ENCODE measurements at regions not wholly inside any gene's neighbourhood (a gene's known extent, or its start where the extent isn't known, plus 50 kb on each side); places are given as distances from the start of the nearest gene placed in this dataset.

DNA sequence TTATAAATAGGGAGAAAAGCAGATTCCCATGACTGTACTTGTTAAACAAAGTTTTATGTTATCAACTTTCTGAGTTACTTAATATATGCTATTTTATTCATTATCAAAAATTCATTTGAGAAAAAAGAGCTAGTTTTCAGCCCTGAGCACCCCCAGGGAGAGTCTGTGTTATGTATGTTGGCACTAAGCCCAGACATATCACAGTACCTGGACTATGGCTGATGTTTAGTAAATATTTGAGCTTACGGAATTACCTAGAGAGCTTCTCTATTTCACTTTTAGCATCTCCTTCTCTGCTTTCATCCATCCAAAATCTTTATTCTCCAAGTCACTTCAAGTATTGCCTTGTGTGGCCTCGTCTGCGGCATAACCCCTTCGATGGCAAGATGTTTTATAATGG lies 225.9 kb upstream of the PCSK5 start:
- Histone ChIP-seq H3K36me3 (ENCODE audit: control insufficient read depth, insufficient read depth, low read length) (no peaks in the 10 kb centered on the region), H2BK15ac (ENCODE audit: low read depth, low read length) (no peak overlapping the region), H3K9me3 (ENCODE audit: control insufficient read depth, insufficient read depth, low read length) (no peaks in the 10 kb centered on the region), H3K79me1 (ENCODE audit: low read depth in 1 of 2, low read length in 2 of 2) (no peaks in the 10 kb centered on the region), H3K4me2 (ENCODE audit: low read depth, low read length) (no peak overlapping the region), H3K23ac (ENCODE audit: low read depth, low read length) (no peak overlapping the region), H4K5ac (ENCODE audit: low read depth, low read length) (no peak overlapping the region), H2BK120ac (ENCODE audit: low read depth, low read length) (no peak overlapping the region), H3K27me3 (ENCODE audit: control insufficient read depth, insufficient read depth, low read length) (no peaks in the 10 kb centered on the region), H3K4me1 (ENCODE audit: control insufficient read depth, insufficient read depth, low read length) (no peaks in the 10 kb centered on the region), H3K14ac (replicated peaks; ENCODE audit: low read depth, low read length) (no peak overlapping the region), H4K91ac (ENCODE audit: insufficient read depth, low read depth, low read length) (no peak overlapping the region), H2BK20ac (ENCODE audit: low read depth, low read length) (no peak overlapping the region), H3K9ac (ENCODE audit: low read depth, low read length) (no peak overlapping the region), H2BK5ac (ENCODE audit: low read depth, low read length, poor library complexity, severe bottlenecking) (no peak overlapping the region), H3K27ac (ENCODE audit: insufficient read depth, low read length) (no peak overlapping the region), H2AFZ (replicated peaks; ENCODE audit: low read length, poor library complexity) (no peak overlapping the region), H2AK5ac (ENCODE audit: low read depth, low read length) (no peak overlapping the region), H4K20me1 (ENCODE audit: insufficient read depth, low read length) (no peaks in the 10 kb centered on the region), H3K4ac (ENCODE audit: low read depth, low read length) (no peak overlapping the region), H3K18ac (ENCODE audit: low read depth, low read length) (no peak overlapping the region), H3K4me3 (ENCODE audit: insufficient read depth, low read depth, low read length) (no peak overlapping the region), H2AK9ac (replicated peaks; ENCODE audit: low read depth, low read length, poor library complexity) (no peak overlapping the region), H3K9me1 (ENCODE audit: insufficient read depth, low read length) (no peaks in the 10 kb centered on the region), H3K56ac (ENCODE audit: extremely low read depth, insufficient read depth, low read length) (no peak overlapping the region), H4K8ac (ENCODE audit: low read depth in 2 of 2, low read length in 2 of 2) (no peak overlapping the region)
- POLR2A ChIA-PET (ENCODE audit: unreplicated experiment): no interaction called here
- no TSS peak for BruUV-seq (replicated peaks)
- no peak for TF ChIP-seq CHD1 (IDR thresholded peaks at IDR 0.05; ENCODE audit: low read depth, low read length)
- TF ChIP-seq SMC3 (IDR thresholded peaks at IDR 0.05; ENCODE audit: low read depth, low read length): no peak
- TF ChIP-seq RFX5 (IDR thresholded peaks at IDR 0.05; ENCODE audit: low read depth, low read length): no peak
- TF ChIP-seq, protein P1, sequence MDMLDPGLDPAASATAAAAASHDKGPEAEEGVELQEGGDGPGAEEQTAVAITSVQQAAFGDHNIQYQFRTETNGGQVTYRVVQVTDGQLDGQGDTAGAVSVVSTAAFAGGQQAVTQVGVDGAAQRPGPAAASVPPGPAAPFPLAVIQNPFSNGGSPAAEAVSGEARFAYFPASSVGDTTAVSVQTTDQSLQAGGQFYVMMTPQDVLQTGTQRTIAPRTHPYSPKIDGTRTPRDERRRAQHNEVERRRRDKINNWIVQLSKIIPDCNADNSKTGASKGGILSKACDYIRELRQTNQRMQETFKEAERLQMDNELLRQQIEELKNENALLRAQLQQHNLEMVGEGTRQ (IDR thresholded peaks at IDR 0.05; ENCODE audit: low read depth, low read length): no peak
- TF ChIP-seq POLR2A (IDR thresholded peaks at IDR 0.05; ENCODE audit: low read depth, low read length): no peak
- no peak for TF ChIP-seq MAFK (IDR thresholded peaks at IDR 0.05; ENCODE audit: low read depth, low read length)
- no peak for TF ChIP-seq CEBPB (IDR thresholded peaks at IDR 0.05; ENCODE audit: low read depth, low read length)
- TF ChIP-seq MAZ (IDR thresholded peaks at IDR 0.05; ENCODE audit: borderline replicate concordance, low read depth, low read length): no peak
- no peak for TF ChIP-seq NFE2L2 (IDR thresholded peaks at IDR 0.05; ENCODE audit: low read depth, low read length)
- TF ChIP-seq MXI1 (IDR thresholded peaks at IDR 0.05; ENCODE audit: borderline replicate concordance, low read depth, low read length): no peak
- no peak for TF ChIP-seq RAD21 (IDR thresholded peaks at IDR 0.05; ENCODE audit: low read length)
- TF ChIP-seq BHLHE40 (IDR thresholded peaks at IDR 0.05; ENCODE audit: low read depth, low read length): no peak
- dilution Hi-C loops (cut with HindIII; ENCODE audit: low sequenced_read_pairs, unreplicated experiment) (no loop called here), in situ Hi-C loops (cut with MboI; ENCODE audit: low sequenced_read_pairs) (no loop called here), intact Hi-C loops (cut with micrococcal nuclease) (no loop called here)
- ATAC-seq (ENCODE audit: low read depth) (no peak), DNase-seq (no peak)
- no CpG with 5 or more reads among the region's 4 CpGs for WGBS, 2 experiments (ENCODE audit: extremely low coverage in 2 of 2, insufficient read length in 1 of 2)
- CTCF ChIA-PET: no interaction called here
